Colonic mucosa (tissue), 4 donors: ENCODE measurements at regions not wholly inside any gene's neighbourhood (a gene's known extent, or its start where the extent isn't known, plus 50 kb on each side); places are given as distances from the start of the nearest gene placed in this dataset.

ENCODE experiments used
- DNase-seq: peaks from one replicate; pipeline ENCODE4 v3.0.0-alpha.2; 2020
- H3K27ac ChIP-seq: fragments of 200-600 bp; one replicate; pipeline ENCODE4 v1.8.0; 2021
- H3K27me3 ChIP-seq: fragments of 200-600 bp; one replicate; pipeline ENCODE4 v1.8.0; 2021
- H3K36me3 ChIP-seq: fragments of 200-600 bp; one replicate; pipeline ENCODE4 v1.8.0; 2021
- H3K4me1 ChIP-seq: fragments of 200-600 bp; one replicate; pipeline ENCODE4 v1.8.0; 2021; ENCODE audit warnings: mild to moderate bottlenecking
- H3K4me3 ChIP-seq: fragments of 200-600 bp; one replicate; pipeline ENCODE4 v1.8.0; 2021
- H3K9ac ChIP-seq, 2 donors: one replicate each; pipeline ENCODE4 v1.7.0; 2013; ENCODE audit warnings: control low read depth in 2 of 2, low read depth in 2 of 2, low read length in 2 of 2
- H3K9me3 ChIP-seq: fragments of 200-600 bp; one replicate; pipeline ENCODE4 v1.8.0; 2021
- intact Hi-C: fragments of 100-400 bp; cut with DNase I; formaldehyde crosslinking; loops from one replicate; pipeline ENCODE4 v1.14.1; 2022
- TF ChIP-seq, protein P1 (sequence below): fragments of 200-600 bp; IDR thresholded peaks from one replicate; pipeline ENCODE4 v1.8.0; 2022; ENCODE audit warnings: antibody characterized with exemption, mild to moderate bottlenecking
- donor health status: healthy.
- donor health status: DM: no; HTN: no; CAD: no.
- donor health status: DM: no; HTN: no; CAD: no.

DNA sequence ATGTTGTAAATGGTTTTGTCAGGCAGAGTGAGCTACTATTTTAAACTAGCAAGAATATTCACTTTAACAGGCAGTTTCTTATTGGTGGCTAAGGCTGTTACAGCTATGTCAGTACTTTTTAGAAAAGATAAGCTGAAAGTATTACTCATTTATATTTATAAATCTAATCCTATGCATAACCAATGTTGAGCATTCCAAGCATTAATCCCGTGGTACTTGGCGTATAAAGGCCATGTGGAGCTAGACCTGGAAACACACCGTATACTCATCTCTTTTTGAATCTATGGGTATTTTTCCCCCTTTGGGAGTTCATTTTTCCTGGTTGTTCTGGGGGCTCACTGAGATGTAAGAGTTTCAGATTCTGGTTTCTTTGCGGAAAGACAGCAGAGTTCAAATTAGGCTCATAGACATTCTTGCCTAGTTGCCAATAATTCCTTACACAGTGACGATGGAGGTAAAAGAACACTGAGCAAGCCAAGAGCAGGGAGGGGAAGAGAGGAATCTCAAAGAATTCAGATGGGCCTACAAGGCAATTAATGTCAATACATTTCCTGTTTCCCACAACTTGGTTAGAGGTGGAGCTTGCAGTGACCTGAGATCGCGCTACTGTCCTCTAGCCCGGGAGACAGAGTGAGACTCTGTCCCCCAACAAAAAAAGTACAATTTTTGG is 211.5 kb downstream of the SOX4 start:
- Histone ChIP-seq H3K9ac (no peak overlapping the region), H3K36me3 (no peaks in the 10 kb centered on the region), H3K27me3 (no peaks in the 10 kb centered on the region), H3K27ac (no peak overlapping the region), H3K9me3 (no peaks in the 10 kb centered on the region), H3K4me1 (peaks cover 7% of the 10 kb centered on the region), H3K4me3 (no peak overlapping the region)
- DNase-seq = no peak
- TF ChIP-seq, protein P1, sequence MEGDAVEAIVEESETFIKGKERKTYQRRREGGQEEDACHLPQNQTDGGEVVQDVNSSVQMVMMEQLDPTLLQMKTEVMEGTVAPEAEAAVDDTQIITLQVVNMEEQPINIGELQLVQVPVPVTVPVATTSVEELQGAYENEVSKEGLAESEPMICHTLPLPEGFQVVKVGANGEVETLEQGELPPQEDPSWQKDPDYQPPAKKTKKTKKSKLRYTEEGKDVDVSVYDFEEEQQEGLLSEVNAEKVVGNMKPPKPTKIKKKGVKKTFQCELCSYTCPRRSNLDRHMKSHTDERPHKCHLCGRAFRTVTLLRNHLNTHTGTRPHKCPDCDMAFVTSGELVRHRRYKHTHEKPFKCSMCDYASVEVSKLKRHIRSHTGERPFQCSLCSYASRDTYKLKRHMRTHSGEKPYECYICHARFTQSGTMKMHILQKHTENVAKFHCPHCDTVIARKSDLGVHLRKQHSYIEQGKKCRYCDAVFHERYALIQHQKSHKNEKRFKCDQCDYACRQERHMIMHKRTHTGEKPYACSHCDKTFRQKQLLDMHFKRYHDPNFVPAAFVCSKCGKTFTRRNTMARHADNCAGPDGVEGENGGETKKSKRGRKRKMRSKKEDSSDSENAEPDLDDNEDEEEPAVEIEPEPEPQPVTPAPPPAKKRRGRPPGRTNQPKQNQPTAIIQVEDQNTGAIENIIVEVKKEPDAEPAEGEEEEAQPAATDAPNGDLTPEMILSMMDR = no peak
- intact Hi-C loops = no loop called here

DNA sequence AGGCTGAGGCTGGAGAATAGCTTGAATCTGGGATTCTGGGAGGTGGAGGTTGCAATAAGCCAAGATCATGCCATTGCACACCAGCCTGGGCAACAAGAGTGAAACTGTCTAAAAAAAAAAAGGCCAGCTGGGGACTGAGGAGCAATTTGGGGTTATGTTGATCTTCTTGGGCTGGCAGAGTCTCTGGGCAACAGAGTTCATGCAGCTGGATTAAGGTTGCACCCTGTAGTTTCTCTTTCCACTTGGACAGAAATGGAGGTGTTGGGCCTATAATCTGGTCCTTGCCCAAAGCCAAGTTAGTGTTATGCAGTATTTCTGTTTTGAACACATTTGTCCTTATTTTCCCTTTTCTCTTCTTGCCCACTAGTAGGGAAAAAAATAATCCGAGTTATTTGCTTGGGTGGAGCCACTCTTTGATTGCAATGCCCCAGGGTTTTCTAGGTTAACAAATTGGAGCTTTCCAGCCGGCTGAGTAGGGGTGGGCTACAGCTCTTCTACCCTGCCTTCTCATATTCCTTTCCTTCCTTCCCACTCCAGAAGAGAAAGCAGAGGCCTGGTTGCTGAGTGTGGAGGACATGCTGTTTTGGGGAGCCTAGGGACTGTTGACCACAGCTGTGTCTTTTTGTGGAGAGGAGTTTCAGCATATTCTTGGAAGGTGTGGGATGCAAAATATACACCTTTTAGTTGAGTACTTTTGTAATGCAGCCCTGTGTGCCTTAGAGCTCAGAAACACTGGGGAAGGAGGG is 213.9 kb downstream of the SOX4 start:
- Histone ChIP-seq H3K36me3 (no peaks in the 10 kb centered on the region), H3K9ac (no peak overlapping the region), H3K9me3 (no peaks in the 10 kb centered on the region), H3K27me3 (no peaks in the 10 kb centered on the region), H3K27ac (no peak overlapping the region), H3K4me3 (no peak overlapping the region), H3K4me1 (peaks cover 7% of the 10 kb centered on the region)
- DNase-seq = no peak
- TF ChIP-seq, protein P1 = no peak
- intact Hi-C loops = no loop called here

DNA sequence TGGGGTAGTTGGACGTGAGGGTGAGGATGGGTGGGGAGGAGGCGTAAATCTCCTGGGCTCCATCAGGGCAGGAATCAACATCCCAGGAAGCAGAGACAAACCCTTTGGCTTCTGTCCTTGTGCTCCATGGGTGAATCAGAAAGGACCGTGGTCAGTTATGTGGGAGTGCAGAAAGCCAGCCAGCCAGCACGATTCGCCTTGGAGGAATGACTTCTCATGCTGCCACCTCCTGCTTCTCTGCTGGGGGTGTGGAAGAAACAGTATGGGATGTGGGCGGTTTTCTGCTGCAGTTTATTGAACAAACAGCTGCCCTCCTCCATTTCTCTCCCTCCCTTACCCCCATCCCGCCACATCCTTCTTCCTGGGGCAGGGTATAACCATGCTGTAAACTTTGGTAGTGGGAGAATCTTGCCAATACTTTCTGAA is 214.5 kb downstream of the SOX4 start:
- intact Hi-C loops = no loop called here
- DNase-seq = peak; percentile 18
- H3K27ac ChIP-seq = no peak overlapping the region

DNA sequence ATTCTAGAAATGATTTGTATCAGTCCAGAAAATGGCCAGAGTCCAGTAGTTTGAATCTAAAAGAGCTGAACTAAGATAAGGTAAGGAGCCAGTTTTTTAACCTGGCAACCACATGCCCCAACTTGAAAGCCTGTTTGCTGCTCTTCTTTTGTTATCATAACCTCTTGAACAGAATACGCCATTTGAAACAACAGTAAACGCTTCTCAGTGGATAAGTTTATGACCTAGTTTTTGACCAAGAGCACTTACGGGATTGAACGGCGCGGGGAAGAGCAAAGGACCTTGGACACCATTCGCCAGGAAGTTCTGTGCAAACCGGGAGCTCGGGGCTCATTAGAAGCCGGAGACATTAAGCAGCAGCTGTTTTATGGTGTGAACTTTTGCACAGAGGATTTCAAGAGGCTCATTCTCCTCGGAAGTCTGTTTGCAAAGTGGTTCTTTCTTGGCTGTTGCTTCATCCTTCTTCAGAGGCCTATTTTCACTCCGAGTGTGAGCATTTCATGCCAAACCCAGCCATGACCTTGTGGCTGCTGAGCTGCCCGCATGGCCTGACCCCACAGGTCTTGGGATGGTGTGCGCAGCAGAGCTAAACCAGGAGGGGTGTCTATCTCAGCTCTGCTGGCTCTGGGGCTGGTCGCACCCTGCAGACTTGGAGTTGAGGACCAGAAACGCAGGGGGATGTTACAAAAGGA is 215.1 kb downstream of the SOX4 start:
- TF ChIP-seq, protein P1 = no peak
- intact Hi-C loops = no loop called here
- H3K36me3 ChIP-seq = no peaks in the 10 kb centered on the region
- DNase-seq = peak; percentile 41
- no peaks in the 10 kb centered on the region for H3K9me3 ChIP-seq
- no peaks in the 10 kb centered on the region for H3K27me3 ChIP-seq
- no peak overlapping the region for H3K4me3 ChIP-seq
- peaks cover 7% of the 10 kb centered on the region for H3K4me1 ChIP-seq
- no peak overlapping the region for H3K9ac ChIP-seq
- peak overlapping the region; percentile 57 for H3K27ac ChIP-seq

More for the DNA sequence above, 214.5 kb downstream of the SOX4 start:
- Histone ChIP-seq H3K9ac (no peak overlapping the region), H3K4me1 (peaks cover 7% of the 10 kb centered on the region), H3K27me3 (no peaks in the 10 kb centered on the region), H3K36me3 (no peaks in the 10 kb centered on the region), H3K4me3 (no peak overlapping the region), H3K9me3 (no peaks in the 10 kb centered on the region)
- TF ChIP-seq, protein P1 = no peak

DNA sequence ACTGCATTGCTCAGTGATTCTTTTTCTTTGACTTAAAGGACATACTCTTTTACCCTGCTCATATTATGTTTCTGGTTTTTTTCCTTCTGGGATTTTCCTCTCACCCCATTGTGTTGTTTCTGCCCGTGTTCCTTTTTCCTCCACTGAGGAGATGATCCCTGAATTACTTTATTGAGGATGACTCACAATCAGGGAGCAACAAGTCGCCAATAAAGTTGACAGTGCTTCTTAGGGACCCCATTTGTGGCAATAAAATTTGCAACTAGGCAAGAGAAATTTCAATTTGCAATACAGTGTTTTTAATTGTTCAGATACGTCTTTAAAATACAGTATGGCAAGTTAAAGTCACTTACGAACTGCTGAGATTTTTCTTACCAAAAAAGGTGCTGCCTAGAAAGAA is 217.9 kb downstream of the SOX4 start:
- intact Hi-C loops = no loop called here
- Histone ChIP-seq H3K9ac (no peak overlapping the region), H3K27me3 (no peaks in the 10 kb centered on the region), H3K9me3 (no peaks in the 10 kb centered on the region), H3K36me3 (no peaks in the 10 kb centered on the region), H3K4me3 (no peak overlapping the region), H3K4me1 (peaks cover 7% of the 10 kb centered on the region), H3K27ac (no peak overlapping the region)
- DNase-seq = no peak
- TF ChIP-seq, protein P1 = no peak
